Hematopoietic multipotent progenitor cell treated with erythropoietin and hydrocortisone succinate and interleukin-3 and kit ligand, for 17 days (in vitro differentiated cells): ENCODE measurements at regions not wholly inside any gene's neighbourhood (a gene's known extent, or its start where the extent isn't known, plus 50 kb on each side); places are given as distances from the start of the nearest gene placed in this dataset.

Source experiments
- DNase-seq: peaks from one replicate; pipeline ENCODE4 v3.0.0-alpha.2; 2015; ENCODE audit warnings: low spot score

- no peak for DNase-seq
Observed at GRCh38 chr3:83894223-83894622, 1064.6 kb upstream of the CADM2 start.

GRCh38 chr3:83895892-83896291 is 1062.9 kb upstream of the CADM2 start:
- no peak for DNase-seq

GRCh38 chr3:83902787-83903533 is 1055.8 kb upstream of the CADM2 start:
- DNase-seq = no peak

GRCh38 chr3:83913381-83913780 is 1045.4 kb upstream of the CADM2 start:
- no peak for DNase-seq

- no peak for DNase-seq
Observed at GRCh38 chr3:83926291-83926690, 1032.5 kb upstream of the CADM2 start.

GRCh38 chr3:83928391-83928790 is 1030.4 kb upstream of the CADM2 start:
- DNase-seq = peak; percentile 12

GRCh38 chr3:83928903-83929302 is 1029.9 kb upstream of the CADM2 start:
- DNase-seq = no peak

- no peak for DNase-seq
Observed at GRCh38 chr3:83934192-83935021, 1024.4 kb upstream of the CADM2 start.

- no peak for DNase-seq
Observed at GRCh38 chr3:83938491-83938890, 1020.3 kb upstream of the CADM2 start.

- no peak for DNase-seq
Observed at GRCh38 chr3:83941990-83942745, 1016.6 kb upstream of the CADM2 start.

GRCh38 chr3:83946049-83946448 is 1012.7 kb upstream of the CADM2 start:
- DNase-seq = no peak

- no peak for DNase-seq
Observed at GRCh38 chr3:83946554-83946953, 1012.2 kb upstream of the CADM2 start.

GRCh38 chr3:83948771-83949170 is 1010.0 kb upstream of the CADM2 start:
- no peak for DNase-seq

- no peak for DNase-seq
Observed at GRCh38 chr3:83953417-83954089, 1005.2 kb upstream of the CADM2 start.

GRCh38 chr3:83956431-83956830 is 1002.4 kb upstream of the CADM2 start:
- DNase-seq = no peak

GRCh38 chr3:83968356-83968755 is 990.4 kb upstream of the CADM2 start:
- no peak for DNase-seq

GRCh38 chr3:83971666-83972065 is 987.1 kb upstream of the CADM2 start:
- DNase-seq = no peak

- no peak for DNase-seq
Observed at GRCh38 chr3:84008623-84009022, 950.2 kb upstream of the CADM2 start.

GRCh38 chr3:84023842-84024241 is 934.9 kb upstream of the CADM2 start:
- DNase-seq = no peak

GRCh38 chr3:84039099-84039498 is 919.7 kb upstream of the CADM2 start:
- DNase-seq = no peak

- no peak for DNase-seq
Observed at GRCh38 chr3:84042399-84043106, 916.2 kb upstream of the CADM2 start.
